Ishikawa (cell line): ENCODE measurements at regions not wholly inside any gene's neighbourhood (a gene's known extent, or its start where the extent isn't known, plus 50 kb on each side); places are given as distances from the start of the nearest gene placed in this dataset.

Source experiments
- EP300 ChIP-seq: IDR thresholded peaks from 2 replicates; pipeline ENCODE4 v1.6.1; 2012; ENCODE audit warnings: borderline replicate concordance
- RAD21 ChIP-seq: IDR thresholded peaks from 2 replicates; pipeline ENCODE4 v1.6.1; 2012; ENCODE audit warnings: low read depth
- TAF1 ChIP-seq: IDR thresholded peaks from 2 replicates; pipeline ENCODE4 v1.6.1; 2012; ENCODE audit warnings: low read depth, mild to moderate bottlenecking
- TEAD4 ChIP-seq: IDR thresholded peaks from 2 replicates; pipeline ENCODE4 v1.6.1; 2012
- YY1 ChIP-seq: IDR thresholded peaks from 2 replicates; pipeline ENCODE4 v1.6.1; 2012; ENCODE audit warnings: low read depth

DNA sequence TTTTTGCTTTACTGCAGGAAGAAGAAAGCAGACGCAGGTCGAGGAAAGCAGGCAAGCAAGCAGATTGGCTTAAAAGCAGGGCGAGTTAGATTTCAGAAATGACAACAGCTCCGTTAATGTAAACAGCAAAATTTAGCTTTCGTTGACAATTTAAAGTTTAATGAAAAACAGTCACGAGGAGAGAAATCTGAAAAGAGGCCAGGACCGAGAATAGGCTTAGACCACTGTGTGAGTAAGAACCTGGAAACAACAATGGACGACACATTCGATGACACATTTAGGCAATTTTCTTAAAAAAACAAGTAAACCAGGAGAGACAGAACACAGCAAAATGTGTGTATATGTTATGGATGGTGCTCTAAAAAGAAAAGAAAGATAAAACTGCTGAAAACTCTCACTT is 155.3 kb downstream of the ISOC1 start:
- TF ChIP-seq TEAD4 (no peak), TAF1 (no peak), EP300 (no peak), YY1 (no peak), RAD21 (no peak)
